GM13976 (cell line): ENCODE measurements at regions not wholly inside any gene's neighbourhood (a gene's known extent, or its start where the extent isn't known, plus 50 kb on each side); places are given as distances from the start of the nearest gene placed in this dataset.

Experiments used
- DNase-seq: peaks from one replicate; pipeline ENCODE4 v3.0.0; 2012; ENCODE audit warnings: low spot score
- CTCF ChIP-seq: IDR thresholded peaks from 2 replicates; pipeline ENCODE4 v1.5.1; 2012; ENCODE audit warnings: borderline replicate concordance, mild to moderate bottlenecking; ENCODE audit not compliant: insufficient read depth; ENCODE audit errors: extremely low read depth, missing control alignments, control extremely low read depth
- in situ Hi-C: fragments of 300-500 bp; cut with MboI; formaldehyde crosslinking; loops from one replicate; pipeline ENCODE4 v1.12.0; 2022; ENCODE audit warnings: low sequenced_read_pairs, mixed read lengths, inconsistent platforms; ENCODE audit not compliant: unreplicated experiment

GRCh38 chr16:88283596-88283995, 99.2 kb upstream of the ZNF469 start:
- in situ Hi-C loops = no loop called here
- no peak for DNase-seq
- TF ChIP-seq CTCF = no peak

- in situ Hi-C loops = no loop called here
- TF ChIP-seq CTCF = no peak
- DNase-seq = no peak
Measured at GRCh38 chr16:88284101-88284500, 98.7 kb upstream of the ZNF469 start.

GRCh38 chr16:88284626-88285513, 97.9 kb upstream of the ZNF469 start:
- DNase-seq = no peak
- in situ Hi-C loops = no loop called here
- no peak for TF ChIP-seq CTCF

GRCh38 chr16:88285514-88285822, 97.3 kb upstream of the ZNF469 start:
- TF ChIP-seq CTCF = no peak
- DNase-seq = no peak
- in situ Hi-C loops = no loop called here

- in situ Hi-C loops = no loop called here
- no peak for DNase-seq
- TF ChIP-seq CTCF = no peak
Measured at GRCh38 chr16:88286301-88286923, 96.3 kb upstream of the ZNF469 start.

- in situ Hi-C loops = no loop called here
- no peak for DNase-seq
Measured at GRCh38 chr16:88287219-88287618, 95.5 kb upstream of the ZNF469 start.

More at GRCh38 chr16:88287219-88287618, 95.5 kb upstream of the ZNF469 start:
- TF ChIP-seq CTCF = no peak
